SU-DHL-6 (cell line): ENCODE measurements at regions not wholly inside any gene's neighbourhood (a gene's known extent, or its start where the extent isn't known, plus 50 kb on each side); places are given as distances from the start of the nearest gene placed in this dataset.

Source experiments
- H2AFZ ChIP-seq: fragments of 200-600 bp; sonication (generic); 2 replicates; pipeline ENCODE4 v1.6.1; 2014; ENCODE audit warnings: low read depth, mild to moderate bottlenecking, moderate library complexity, mixed read lengths, antibody characterized with exemption, low read length; ENCODE audit not compliant: severe bottlenecking
- H3F3A ChIP-seq: fragments of 200-600 bp; shearing (Covaris generic); 2 replicates; pipeline ENCODE4 v1.6.0; 2016; ENCODE audit warnings: antibody characterized with exemption, mild to moderate bottlenecking; ENCODE audit not compliant: insufficient read depth
- H3K27ac ChIP-seq: fragments of 200-600 bp; sonication (generic); 2 replicates; pipeline ENCODE4 v1.5.1; 2016; ENCODE audit warnings: low read depth, mild to moderate bottlenecking, low read length, moderate library complexity, mixed read lengths
- H3K27me3 ChIP-seq: fragments of 200-600 bp; sonication (generic), shearing (Covaris generic); 2 replicates; pipeline ENCODE4 v1.6.0; 2014; ENCODE audit warnings: mild to moderate bottlenecking, low read length
- H3K36me3 ChIP-seq: fragments of 200-600 bp; sonication (generic); 2 replicates; pipeline ENCODE4 v1.6.1; 2014; ENCODE audit warnings: mild to moderate bottlenecking, low read length, mixed read lengths
- H3K4me2 ChIP-seq: fragments of 300-600, 200-600 bp; shearing (Covaris generic), sonication (generic); 2 replicates; pipeline ENCODE4 v1.6.0; 2014; ENCODE audit warnings: low read length, low read depth, mild to moderate bottlenecking; ENCODE audit not compliant: poor library complexity, severe bottlenecking
- H3K4me3 ChIP-seq: fragments of 200-600 bp; sonication (generic); 2 replicates; pipeline ENCODE4 v1.5.1; 2014; ENCODE audit warnings: antibody characterized with exemption, low read length, mild to moderate bottlenecking, mixed read lengths; ENCODE audit not compliant: insufficient read depth, poor library complexity, severe bottlenecking
- H3K79me2 ChIP-seq: fragments of 200-600 bp; sonication (generic); 2 replicates; pipeline ENCODE4 v1.6.1; 2014; ENCODE audit warnings: mild to moderate bottlenecking, low read length, moderate library complexity; ENCODE audit not compliant: insufficient read depth
- H3K9ac ChIP-seq: fragments of 200-600 bp; sonication (generic); 2 replicates; pipeline ENCODE4 v1.7.0; 2014; ENCODE audit warnings: mild to moderate bottlenecking, low read length
- H3K9me2 ChIP-seq: fragments of 200-600 bp; sonication (generic); replicated peaks from 2 replicates; pipeline ENCODE4 v1.6.1; 2014; ENCODE audit warnings: low read length; ENCODE audit not compliant: insufficient read depth
- H3K9me3 ChIP-seq: fragments of 200-600 bp; sonication (generic); 2 replicates; pipeline ENCODE4 v1.6.1; 2014; ENCODE audit warnings: low read length, mixed read lengths; ENCODE audit not compliant: insufficient read depth
- H4K20me1 ChIP-seq: fragments of 200-600 bp; sonication (generic); 2 replicates; pipeline ENCODE4 v1.6.1; 2014; ENCODE audit warnings: low read depth, mild to moderate bottlenecking, antibody characterized with exemption, low read length, moderate library complexity, mixed read lengths
- CTCF ChIP-seq: fragments of 200-600 bp; sonication (generic); IDR thresholded peaks from one replicate; pipeline ENCODE4 v1.5.1; 2017; ENCODE audit warnings: antibody characterized with exemption, mild to moderate bottlenecking, low read length, moderate library complexity; ENCODE audit not compliant: insufficient read depth, poor library complexity, severe bottlenecking
- EZH2phosphoT487 ChIP-seq: fragments of 200-600 bp; sonication (generic), shearing (Covaris generic); conservative IDR thresholded peaks from 2 replicates; pipeline ENCODE4 v1.6.1; 2018; ENCODE audit warnings: mild to moderate bottlenecking, antibody characterized with exemption, low read length, moderate library complexity, mixed read lengths

DNA sequence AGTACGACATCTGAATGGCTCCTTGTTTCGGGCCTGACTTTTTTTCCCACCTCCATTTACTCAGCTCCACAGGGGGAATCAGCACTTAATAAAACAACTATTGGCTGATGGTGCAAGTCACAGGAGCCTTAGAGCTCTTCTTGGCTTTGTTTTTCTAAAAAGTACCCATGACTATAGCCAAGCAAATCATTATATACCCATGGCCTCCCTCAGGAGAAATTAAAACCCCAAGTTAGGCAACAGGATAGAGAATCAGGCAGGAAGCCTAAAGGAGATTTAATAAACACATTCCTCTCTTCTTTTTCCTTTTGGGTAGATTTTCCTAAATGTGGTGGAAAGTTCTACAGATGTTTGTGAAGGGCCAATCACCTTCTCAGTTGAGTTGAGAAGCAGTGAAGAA is 91.9 kb upstream of the RBPJ start:
- TF ChIP-seq EZH2phosphoT487 (no peak), CTCF (no peak)
- no peaks in the 10 kb centered on the region for H3K27me3 ChIP-seq

GRCh38 chr4:26229974-26230373 is 90.8 kb upstream of the RBPJ start:
- Histone ChIP-seq H3K9ac (no peak overlapping the region), H4K20me1 (no peaks in the 10 kb centered on the region), H3K79me2 (no peaks in the 10 kb centered on the region), H2AFZ (no peak overlapping the region), H3K27me3 (no peaks in the 10 kb centered on the region), H3K4me2 (no peak overlapping the region), H3F3A (no peaks in the 10 kb centered on the region), H3K27ac (no peak overlapping the region), H3K9me3 (no peaks in the 10 kb centered on the region), H3K36me3 (no peaks in the 10 kb centered on the region), H3K4me3 (no peak overlapping the region), H3K9me2 (no peaks in the 10 kb centered on the region)
- no peak for TF ChIP-seq EZH2phosphoT487
- TF ChIP-seq CTCF: no peak

More for the DNA sequence above, 91.9 kb upstream of the RBPJ start:
- Histone ChIP-seq H3K9me2 (no peaks in the 10 kb centered on the region), H3K79me2 (no peaks in the 10 kb centered on the region), H3K36me3 (no peaks in the 10 kb centered on the region), H3F3A (no peaks in the 10 kb centered on the region), H2AFZ (no peak overlapping the region), H3K4me3 (no peak overlapping the region), H3K9me3 (no peaks in the 10 kb centered on the region), H3K27ac (no peak overlapping the region), H4K20me1 (no peaks in the 10 kb centered on the region), H3K9ac (no peak overlapping the region), H3K4me2 (no peak overlapping the region)

GRCh38 chr4:26233350-26233749 is 87.5 kb upstream of the RBPJ start:
- Histone ChIP-seq H3K9ac (no peak overlapping the region), H3K9me2 (no peaks in the 10 kb centered on the region), H3K79me2 (no peaks in the 10 kb centered on the region), H4K20me1 (no peaks in the 10 kb centered on the region), H3K4me3 (no peak overlapping the region), H2AFZ (no peak overlapping the region), H3K27me3 (no peaks in the 10 kb centered on the region), H3K4me2 (no peak overlapping the region), H3F3A (no peaks in the 10 kb centered on the region), H3K27ac (no peak overlapping the region), H3K9me3 (no peaks in the 10 kb centered on the region), H3K36me3 (no peaks in the 10 kb centered on the region)
- TF ChIP-seq EZH2phosphoT487 (no peak), CTCF (no peak)
